Tongue (tissue), 1 donor: ENCODE measurements at regions not wholly inside any gene's neighbourhood (a gene's known extent, or its start where the extent isn't known, plus 50 kb on each side); places are given as distances from the start of the nearest gene placed in this dataset.

Experiments
- DNase-seq: peaks from one replicate; pipeline ENCODE4 v3.0.0-alpha.2; 2015

DNA sequence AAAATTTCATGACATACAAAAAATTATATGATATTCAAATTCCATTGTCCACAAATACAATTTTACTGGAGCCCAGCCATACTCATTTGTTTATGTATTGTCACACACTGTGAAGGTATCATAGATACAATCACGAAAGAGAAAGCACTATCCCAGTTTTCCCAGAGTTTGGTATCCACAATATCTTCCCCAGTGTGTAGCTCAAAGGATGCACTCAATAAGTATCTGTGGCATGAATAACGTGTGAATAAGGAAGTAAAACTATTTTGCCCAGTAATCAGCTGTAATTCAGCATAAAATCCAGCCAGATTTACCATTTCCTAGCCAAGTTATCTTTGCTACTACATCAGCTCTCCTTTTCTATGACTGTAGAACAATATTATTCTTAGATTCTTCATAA, 131.3 kb upstream of the KCNMB2 start:
- peak; percentile 38 for DNase-seq

DNA sequence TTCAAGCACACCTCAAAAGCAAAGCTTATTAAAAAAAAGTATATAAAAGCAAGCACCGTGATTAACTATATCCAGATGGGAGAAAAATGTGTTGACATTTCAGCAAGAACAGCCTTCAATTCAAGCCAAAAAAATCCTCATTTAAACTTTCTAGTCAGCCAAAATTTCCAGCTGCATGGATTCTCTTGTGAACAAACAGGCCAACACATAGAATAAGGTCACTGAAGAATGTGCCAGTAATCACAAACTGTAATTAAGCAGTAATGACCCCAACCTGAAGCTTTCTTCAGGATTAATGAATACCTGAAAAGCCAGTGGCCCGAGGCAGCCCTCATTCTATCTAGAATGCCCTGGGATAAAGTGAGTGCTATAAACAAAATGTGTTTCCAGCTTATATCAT, 130.7 kb upstream of the KCNMB2 start:
- DNase-seq: peak; percentile 83

DNA sequence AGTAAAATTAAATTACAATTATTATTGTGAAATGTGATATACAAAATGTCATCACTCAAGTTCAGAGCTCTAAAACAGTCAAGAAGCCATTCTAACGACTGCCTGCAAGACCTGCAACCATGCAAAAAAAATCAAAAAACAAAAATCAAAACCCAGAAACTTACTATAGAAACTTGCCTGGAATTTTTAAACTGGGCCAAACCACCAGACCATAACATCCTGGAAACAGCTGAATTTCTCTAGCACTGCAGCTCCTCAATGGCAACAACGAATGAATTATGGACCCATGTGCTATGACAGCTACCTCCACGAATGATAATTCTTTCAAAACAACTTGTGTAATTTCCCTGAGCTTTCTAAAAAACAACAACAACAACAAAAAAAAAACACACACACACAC, 130.0 kb upstream of the KCNMB2 start:
- DNase-seq: peak; percentile 51

DNA sequence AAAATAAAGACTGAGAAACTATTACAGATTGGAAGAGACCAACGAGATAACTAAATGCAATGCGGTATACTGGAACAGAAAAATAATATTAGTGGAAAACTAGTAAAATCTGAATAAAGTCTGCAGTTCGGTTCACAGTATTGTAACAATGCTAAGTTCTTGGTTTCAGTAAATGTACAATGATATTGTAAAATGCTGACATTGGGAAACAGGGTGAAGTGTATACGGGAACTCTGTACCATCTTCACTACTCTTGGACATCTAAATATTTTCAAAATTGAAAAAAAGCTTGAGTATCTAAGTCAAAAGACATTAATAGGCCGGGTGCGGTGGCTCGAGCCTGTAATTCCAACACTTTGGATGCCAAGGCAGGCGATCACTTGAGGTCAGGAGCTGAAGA, 120.9 kb upstream of the KCNMB2 start:
- DNase-seq: no peak

DNA sequence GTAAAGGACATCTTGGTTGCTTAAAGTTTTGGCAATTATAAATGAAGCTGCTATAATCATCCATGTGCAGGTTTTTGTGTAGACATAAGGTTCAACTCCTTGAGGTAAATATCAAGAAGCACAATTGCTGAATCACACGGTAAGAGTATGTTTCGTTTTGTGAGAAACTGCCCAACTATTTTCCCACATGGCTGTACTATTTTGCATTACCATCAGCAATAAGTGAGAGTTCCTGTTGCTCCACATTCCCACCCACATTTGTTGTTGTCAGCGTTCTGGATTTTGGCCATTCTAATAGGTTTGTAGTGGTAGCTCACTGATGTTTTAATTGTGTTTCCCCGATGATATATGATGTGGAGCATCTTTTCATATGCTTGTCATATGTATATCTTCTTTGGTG, 118.5 kb upstream of the KCNMB2 start:
- DNase-seq: no peak

DNA sequence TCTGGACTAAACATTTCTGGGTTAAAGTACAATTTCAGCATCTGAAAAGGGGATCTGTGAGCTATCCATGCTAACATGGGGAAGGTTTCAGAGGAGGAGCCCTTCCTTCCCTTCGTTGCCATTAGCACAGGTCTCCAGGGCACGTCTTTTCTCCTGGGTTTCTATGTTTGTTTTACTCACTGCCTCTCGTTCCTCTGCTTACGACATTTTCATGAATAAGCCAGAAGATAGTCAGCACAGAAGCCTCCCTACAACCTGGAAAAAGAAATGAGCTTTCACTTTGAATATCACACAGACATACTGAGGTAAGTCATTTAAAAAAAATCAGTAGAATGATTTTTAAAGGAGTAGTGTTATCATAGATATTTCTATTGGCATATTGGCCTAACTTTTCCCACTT, 117.2 kb upstream of the KCNMB2 start:
- DNase-seq: no peak

DNA sequence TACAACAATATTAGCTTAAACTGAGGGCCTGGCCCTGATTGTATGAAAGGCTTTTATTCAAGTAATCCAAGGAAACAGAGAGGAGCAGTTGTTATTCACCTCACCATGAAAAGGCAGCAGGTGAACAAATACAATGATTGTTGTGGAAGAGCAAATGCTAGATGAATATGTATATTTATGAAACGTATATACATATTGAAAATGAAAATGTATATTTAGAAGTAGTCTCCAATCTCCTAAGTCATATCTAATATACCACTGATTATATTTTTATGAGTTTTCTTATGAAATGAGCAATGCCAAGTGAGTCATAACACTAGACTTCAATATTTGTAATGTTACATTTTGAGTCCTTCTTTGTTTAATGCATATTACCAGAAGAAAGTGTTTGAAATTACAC, 116.2 kb upstream of the KCNMB2 start:
- no peak for DNase-seq

DNA sequence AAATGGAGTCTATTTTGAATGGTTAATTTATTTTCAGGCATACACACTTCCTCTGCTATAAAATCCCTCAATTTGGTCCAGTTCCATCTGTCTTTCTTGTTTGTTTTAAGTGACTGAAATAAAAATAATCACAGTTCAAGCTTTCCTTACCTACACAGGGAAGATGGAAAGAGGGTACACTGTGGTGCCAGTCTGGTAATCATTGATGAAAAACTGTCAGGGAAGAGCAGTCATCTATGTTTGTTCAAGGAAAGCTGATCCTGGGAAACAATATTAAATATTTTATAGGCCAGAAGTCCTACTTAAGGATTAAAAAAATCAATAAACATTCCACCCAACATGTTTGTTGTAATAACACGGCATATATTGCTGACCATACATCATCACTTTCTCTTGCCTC, 115.2 kb upstream of the KCNMB2 start:
- DNase-seq: no peak

DNA sequence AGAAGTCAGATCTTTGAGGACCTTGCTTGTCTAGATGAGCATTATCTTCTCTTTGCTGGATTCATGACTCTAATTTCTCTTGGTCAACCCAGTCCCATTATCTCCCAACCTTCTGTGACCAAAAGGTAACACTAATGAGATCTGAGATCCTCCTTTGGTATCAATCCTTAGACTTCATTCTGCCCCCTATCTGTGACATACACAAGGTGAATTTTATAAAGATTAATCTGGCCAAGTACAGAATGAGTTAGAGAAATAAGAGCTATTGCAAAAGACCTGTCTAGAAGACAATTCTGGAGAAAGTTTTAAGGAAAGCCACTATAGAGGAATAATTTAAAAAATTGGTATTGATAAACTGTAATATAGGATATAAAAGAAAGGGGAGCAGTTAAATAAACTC, 113.8 kb upstream of the KCNMB2 start:
- no peak for DNase-seq

DNA sequence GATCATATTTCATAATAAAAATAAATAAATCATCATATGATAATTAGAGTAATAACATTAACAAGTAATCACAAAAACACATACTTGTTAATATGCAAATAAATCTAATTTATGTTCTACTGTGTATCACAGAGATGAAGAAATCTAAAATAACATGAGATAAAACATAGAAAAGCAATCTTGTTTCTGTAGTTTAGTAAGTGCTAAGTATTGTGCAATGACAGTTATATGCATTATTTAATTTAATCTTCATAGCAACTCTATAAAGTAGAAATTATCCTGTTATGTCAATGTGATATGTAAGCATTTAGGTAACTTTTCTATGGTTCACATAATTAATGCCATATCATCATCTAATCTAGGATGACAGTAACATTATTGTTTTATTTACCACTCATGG, 108.2 kb upstream of the KCNMB2 start:
- DNase-seq: no peak

DNA sequence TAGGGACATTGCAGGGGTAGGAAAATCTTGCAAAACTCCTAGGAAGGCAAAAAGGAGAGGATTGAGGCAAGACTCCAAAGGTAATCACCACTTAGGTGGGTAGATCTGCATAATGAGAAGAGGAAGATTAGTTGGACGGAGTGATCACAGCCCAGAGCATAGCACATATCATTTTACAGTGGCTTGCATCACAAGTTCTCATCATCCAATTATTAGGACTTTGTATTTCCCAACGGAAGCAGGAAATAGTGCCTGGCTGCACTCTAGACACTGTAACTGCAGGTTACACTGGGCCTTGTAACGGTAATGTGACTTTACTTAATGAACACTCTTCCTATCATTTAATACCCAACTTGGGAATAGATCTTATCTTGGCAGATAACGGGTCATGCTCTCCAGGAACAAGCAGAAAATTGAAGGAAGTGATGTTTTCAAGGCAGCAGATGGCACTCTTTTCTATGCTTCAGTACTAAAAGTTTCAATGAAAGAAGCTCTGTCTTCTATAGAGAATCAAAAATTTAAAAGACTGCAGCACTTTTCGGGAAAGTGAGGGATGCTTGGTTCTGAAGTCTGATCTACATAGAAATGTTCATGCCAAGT, 101.9 kb upstream of the KCNMB2 start:
- DNase-seq: peak; percentile 51

DNA sequence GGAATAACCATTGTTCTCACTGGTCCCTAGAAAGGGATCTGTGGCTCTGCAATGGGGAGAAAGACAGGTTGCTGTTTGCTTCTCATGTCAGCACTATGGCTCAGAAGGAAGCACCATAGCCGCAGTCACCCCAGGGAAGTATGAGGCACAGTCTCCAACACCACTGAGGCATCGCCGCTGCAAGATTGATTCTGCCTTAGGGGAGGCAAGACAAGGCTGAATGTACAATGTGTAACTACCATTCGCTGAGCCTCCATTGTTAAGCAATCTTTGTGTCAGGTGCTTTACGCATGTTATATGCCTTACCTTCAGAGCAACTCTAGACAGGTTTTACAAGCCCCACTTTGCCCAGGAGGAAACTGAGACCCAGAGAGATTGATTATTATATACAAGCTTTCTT, 100.7 kb upstream of the KCNMB2 start:
- DNase-seq: no peak

DNA sequence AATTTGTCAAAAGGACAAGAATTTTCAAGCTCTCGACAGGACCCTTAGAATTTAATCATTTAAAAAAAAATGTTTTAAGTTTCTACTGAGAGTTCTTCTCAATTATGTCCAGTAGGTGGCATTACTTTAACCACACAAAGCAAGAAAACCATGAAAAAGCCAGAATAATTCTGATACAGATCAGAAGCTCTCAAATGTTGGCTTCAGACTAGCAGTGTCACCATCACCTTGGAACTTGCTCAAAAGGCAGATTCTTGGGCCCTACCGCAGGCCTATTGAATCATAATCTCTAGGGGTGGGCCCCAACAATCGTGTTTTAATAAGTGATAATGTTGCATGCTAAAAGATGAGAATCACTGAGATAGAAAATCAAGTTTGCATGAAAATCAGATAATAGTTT, 99.5 kb upstream of the KCNMB2 start:
- peak; percentile 69 for DNase-seq

DNA sequence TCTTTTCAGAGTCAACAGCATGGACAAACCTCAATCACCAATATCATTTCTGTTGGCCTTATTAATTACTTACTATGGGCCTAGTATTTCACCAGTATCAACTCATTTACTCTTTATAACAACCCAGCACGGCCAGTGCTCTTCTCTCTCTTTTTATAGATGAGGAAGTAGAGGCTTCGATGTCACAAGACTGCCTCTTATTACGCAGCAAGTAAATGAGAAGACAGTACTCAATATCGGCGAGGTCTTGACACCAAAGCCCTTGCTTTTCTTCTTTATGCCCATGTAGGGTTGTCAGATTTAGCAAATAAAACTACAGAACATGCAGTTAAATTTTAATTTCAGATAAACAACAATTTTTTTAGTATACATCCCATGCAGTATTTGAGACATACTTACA, 99.0 kb upstream of the KCNMB2 start:
- DNase-seq: no peak

DNA sequence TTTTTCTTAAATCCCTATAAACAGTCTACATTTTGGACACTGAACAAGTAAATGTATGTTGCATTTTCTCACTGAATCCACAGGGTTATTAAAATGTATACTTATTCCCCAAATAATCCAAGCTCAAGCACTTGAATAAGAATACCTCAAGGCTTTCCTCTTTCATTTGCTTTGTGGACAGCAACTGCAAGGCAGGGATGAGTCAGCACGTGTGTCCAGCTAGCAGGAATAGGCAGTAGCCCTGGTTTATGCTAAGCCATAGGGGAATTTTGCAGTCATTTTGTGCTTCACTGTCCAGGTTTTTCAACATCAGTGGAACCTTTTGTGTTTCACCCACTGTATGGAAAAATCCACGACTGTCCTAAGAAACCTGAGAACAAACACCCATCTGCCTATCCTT, 96.7 kb upstream of the KCNMB2 start:
- DNase-seq: no peak

DNA sequence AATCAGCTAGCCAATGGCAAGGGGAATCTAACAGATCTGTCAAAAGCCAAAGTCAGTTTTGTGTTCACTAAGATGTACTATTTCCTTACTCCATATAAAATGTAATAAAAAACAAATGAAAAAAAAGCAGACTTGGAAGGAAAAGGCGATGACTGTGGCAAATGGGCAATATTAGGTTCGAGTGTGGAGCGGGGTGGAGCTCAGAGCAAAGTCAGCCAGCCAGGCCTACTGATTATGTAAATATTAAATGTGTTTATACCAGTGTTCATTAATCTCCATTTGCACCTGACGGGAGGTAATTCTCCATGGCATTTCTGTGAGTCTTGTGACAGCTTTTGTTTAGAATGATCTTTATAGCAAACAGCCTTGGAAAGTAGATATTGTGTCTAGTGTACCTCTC, 96.2 kb upstream of the KCNMB2 start:
- DNase-seq: no peak

DNA sequence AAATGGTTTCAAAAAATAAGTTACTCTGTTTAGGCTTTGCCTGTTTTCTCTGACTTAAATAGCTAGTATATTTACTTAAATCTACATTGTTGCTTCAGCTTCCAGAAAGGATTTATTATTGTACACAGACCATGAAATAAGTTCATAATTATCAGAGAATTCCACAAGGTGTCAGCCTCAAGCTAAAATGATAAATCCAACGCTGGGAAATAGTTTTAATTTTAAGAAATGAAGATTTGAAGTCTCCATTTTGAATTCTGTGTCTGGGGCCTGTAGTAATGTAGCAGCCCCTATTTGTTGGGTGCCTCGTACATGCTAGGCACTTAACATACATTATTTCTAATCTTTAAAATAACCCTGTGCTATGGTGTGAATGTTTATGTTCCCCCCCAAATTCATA, 92.6 kb upstream of the KCNMB2 start:
- DNase-seq: peak; percentile 38

DNA sequence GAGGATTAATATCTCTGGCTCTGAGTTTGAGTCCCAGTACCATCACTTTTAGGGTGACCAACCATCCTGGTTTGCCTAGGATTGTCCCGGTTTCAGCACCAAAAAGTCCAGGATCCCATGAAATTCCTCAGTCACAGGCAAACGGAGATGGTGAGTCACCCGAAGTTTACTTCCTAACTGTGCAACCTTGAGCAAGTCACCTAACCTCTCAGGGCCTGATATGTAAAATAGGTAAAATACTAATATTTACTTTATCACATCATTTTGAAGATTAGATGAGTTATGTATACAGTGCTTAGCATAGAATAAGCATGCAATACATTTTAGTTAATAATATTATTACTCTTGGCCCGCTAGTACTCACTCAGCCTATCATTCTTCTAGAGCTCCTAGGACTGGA, 91.1 kb upstream of the KCNMB2 start:
- no peak for DNase-seq

DNA sequence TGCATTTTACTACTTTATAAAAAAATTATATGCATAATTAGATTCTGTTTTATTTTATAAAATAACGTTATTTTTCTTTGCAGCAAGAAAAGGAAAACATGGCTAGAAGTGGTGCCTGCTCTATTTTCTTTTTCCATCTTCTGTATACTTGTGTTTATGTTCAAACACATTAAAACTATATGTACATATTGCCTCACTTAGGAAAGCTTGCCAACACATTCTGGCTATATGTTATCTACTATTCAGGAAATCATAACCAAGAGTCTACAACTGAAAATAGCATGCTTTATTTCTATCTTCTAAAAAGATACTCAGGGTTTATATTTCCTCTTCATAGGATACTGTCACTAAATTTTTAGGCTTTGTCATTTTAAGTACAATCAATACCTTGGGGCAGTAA, 90.2 kb upstream of the KCNMB2 start:
- no peak for DNase-seq

DNA sequence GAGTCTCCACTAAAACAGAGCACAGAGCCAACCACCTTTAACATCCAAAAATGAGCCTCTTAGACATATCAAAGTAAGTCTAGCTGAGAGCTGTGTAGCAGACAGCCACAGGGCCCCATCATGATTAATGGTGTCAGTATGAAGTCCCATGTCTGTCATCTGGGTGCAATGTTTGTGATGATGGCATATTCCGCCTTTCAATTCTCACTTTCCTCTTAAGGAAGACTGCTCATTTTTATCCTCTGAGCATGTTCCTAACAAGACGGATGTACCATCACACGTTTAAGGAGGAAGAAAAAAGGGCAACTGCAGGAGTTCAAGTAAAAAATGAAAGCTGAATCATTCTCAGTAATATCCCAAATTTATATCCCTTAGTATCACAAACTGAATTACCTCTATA, 85.8 kb upstream of the KCNMB2 start:
- no peak for DNase-seq

DNA sequence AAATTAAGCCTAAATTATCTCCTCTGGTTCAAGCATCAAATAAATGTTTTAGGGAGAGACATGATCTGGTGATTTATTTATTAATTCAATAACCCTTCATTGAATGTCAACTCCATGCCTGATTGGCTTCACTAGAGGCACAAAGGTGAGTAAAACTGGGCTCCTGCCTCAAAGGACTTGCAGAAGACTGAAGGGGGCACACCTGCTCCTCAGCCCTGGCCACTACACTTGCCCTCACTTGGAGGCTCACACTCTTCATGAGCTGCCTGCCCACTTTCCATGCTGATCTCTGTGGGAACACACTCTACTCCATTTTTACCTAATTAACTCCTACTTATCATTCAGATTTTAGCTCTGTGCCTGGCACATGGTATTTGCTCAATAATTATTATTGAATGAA, 84.4 kb upstream of the KCNMB2 start:
- DNase-seq: no peak

DNA sequence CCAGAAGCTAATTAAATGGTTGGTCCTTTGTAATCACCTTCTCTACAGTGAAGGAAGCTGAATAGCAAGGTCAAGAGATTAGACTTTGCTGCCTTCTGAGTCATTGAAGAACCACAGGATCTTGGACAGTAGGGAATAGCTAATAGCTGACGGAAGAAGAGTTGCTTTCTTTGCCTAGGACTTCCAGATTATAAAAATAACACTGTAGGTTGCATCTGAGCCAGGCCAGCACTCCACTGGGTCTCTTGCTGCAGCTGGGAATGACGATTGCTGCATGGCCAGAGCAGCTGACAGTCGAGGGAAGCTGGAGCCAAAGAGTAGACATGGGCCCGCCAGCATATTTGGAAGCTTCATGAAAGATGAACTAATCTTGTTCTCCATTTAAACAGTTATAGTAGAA, 81.5 kb upstream of the KCNMB2 start:
- peak; percentile 90 for DNase-seq

DNA sequence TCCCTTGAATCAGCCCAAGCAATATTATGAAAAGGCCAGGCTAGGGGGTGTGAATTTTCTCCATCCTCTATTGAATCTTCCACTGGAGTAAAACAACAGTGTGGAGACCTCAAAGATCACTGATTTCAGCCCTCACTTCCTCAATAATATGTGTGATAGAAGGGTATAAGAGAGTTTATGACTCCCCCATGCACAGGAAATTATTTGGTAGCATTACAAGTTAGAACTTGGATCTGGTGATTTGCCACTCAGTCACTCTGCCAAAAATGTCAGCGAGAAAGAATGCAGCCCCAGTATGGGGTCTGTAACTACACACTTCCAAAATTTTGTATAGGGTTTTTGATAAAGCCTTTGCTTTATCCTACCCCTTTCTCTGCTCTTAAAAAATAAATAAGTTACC, 81.0 kb upstream of the KCNMB2 start:
- peak; percentile 65 for DNase-seq

DNA sequence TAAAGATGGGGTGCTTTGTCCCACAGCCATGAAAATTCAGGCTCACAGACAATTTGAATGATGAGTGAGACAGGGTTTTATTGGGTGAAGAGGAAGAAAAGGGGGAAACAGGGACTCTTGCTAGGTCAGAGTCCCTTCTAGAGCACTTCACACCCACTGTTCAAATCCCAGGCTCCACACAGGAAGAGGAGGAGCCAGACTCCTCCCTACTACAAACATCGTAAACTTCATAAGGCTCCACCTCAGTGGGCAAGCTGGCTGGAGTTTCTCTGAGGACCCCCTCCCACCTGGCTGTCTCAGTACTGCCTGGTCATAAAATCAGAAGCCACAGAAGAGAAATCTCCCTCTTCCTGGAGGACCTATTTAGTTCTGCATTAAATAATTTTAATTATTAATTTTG, 80.3 kb upstream of the KCNMB2 start:
- DNase-seq: no peak

DNA sequence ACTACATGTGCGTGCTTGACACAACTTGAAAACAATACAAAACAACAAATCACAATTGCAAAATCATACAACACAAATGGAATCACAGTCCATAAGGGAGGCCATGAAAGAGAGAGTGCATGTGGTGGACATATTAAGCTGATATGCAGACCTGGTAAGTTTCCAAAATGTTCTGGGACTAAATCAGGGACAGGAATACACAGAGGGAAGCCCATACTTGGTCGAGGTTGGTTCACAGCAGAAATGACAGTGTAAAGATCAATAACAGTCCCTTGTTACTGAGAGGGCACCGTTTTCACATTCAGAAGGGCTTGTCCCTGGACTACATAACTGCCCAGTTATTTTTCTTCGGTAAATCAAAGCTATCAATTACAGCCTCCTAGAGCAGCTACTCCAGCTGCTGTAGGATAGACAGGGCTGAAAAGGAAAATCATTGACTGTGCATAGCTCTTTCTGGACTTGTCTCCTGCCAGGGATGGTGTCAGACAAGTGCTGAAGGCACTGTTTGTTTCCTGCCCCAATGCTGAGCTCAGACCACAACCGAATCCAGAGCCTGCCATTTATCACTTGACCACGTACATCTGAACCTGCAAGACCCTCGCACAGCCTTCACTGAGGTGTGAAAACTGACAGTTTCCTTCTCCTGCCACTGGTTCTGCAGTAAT, 79.5 kb upstream of the KCNMB2 start:
- peak; percentile 62 for DNase-seq
